Glutamatergic neuron (in vitro differentiated cells): ENCODE measurements at regions not wholly inside any gene's neighbourhood (a gene's known extent, or its start where the extent isn't known, plus 50 kb on each side); places are given as distances from the start of the nearest gene placed in this dataset.

Source experiments
- DNase-seq: peaks from one replicate; pipeline ENCODE4 v3.0.0; 2022
- H3K27ac Mint-ChIP-seq: one replicate; pipeline ENCODE4 v1.8.0; 2020; ENCODE audit warnings: mild to moderate bottlenecking, mixed read lengths, inconsistent platforms; ENCODE audit not compliant: unreplicated experiment
- H3K27me3 Mint-ChIP-seq: one replicate; pipeline ENCODE4 v1.8.0; 2020; ENCODE audit warnings: mild to moderate bottlenecking, moderate library complexity, mixed read lengths, inconsistent platforms; ENCODE audit not compliant: unreplicated experiment
- H3K36me3 Mint-ChIP-seq: one replicate; pipeline ENCODE4 v1.8.0; 2020; ENCODE audit warnings: mild to moderate bottlenecking, mixed read lengths, inconsistent platforms; ENCODE audit not compliant: unreplicated experiment
- H3K4me1 Mint-ChIP-seq: one replicate; pipeline ENCODE4 v1.8.0; 2020; ENCODE audit warnings: mild to moderate bottlenecking, low read depth, mixed read lengths, inconsistent platforms; ENCODE audit not compliant: unreplicated experiment
- H3K4me3 Mint-ChIP-seq: one replicate; pipeline ENCODE4 v1.8.0; 2020; ENCODE audit warnings: mild to moderate bottlenecking, mixed read lengths, inconsistent platforms; ENCODE audit not compliant: unreplicated experiment
- H3K9me3 Mint-ChIP-seq: one replicate; pipeline ENCODE4 v1.8.0; 2020; ENCODE audit warnings: mild to moderate bottlenecking, moderate library complexity, mixed read lengths, inconsistent platforms; ENCODE audit not compliant: unreplicated experiment
- TF ChIP-seq, protein P1 (sequence below): fragments of 200-600 bp; sonication (generic); IDR thresholded peaks from one replicate; pipeline ENCODE4 v1.5.0; 2021; ENCODE audit not compliant: partially characterized antibody, unreplicated experiment

DNA sequence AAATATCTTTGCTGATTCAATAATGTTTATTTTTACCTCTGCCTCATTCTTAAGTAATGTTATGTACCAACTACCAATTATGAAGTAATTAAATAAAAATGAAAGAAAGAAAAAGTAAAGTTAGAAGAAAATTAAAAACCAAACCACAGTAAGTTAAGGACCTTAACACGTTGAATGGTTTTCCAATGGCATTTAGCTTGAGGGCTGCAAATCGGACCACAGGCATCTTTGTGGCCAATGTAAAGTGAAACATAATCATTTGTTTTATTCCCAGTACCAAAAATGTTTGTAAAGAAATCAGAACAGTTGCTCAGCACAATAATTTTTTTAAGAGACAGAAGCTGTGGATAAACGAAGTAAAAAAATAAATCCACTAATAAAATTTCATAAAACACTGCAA is 1455.5 kb upstream of the ZEB2 start:
- no peak for DNase-seq

DNA sequence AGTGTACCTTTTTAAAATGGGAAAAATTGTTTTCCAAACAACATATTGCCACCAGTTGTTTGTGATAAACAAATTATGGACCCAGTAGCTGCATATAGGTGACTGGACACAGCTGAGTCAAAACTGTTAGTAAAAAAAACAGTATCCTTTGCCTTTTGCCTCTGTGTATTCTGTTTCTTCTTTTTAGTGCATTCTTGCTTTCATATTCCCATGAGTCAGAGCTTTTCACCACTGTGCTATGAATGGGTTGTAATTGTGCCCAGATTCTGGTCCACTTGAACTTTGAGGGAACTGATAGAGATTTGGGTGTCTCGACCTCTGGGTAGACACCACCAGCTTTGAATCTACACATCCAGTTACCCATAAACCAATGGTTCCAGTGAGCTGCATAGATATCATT is 1441.9 kb upstream of the ZEB2 start:
- Mint-ChIP-seq H3K27ac (no peak overlapping the region), H3K27me3 (no peaks in the 10 kb centered on the region), H3K9me3 (peaks cover 6% of the 10 kb centered on the region), H3K4me1 (no peaks in the 10 kb centered on the region), H3K36me3 (peaks cover 16% of the 10 kb centered on the region), H3K4me3 (no peak overlapping the region)
- TF ChIP-seq, protein P1, sequence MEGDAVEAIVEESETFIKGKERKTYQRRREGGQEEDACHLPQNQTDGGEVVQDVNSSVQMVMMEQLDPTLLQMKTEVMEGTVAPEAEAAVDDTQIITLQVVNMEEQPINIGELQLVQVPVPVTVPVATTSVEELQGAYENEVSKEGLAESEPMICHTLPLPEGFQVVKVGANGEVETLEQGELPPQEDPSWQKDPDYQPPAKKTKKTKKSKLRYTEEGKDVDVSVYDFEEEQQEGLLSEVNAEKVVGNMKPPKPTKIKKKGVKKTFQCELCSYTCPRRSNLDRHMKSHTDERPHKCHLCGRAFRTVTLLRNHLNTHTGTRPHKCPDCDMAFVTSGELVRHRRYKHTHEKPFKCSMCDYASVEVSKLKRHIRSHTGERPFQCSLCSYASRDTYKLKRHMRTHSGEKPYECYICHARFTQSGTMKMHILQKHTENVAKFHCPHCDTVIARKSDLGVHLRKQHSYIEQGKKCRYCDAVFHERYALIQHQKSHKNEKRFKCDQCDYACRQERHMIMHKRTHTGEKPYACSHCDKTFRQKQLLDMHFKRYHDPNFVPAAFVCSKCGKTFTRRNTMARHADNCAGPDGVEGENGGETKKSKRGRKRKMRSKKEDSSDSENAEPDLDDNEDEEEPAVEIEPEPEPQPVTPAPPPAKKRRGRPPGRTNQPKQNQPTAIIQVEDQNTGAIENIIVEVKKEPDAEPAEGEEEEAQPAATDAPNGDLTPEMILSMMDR = no peak
- DNase-seq = no peak

More for the DNA sequence above, 1455.5 kb upstream of the ZEB2 start:
- H3K4me1 Mint-ChIP-seq = peaks cover 6% of the 10 kb centered on the region
- TF ChIP-seq, protein P1 = no peak
- no peaks in the 10 kb centered on the region for H3K27me3 Mint-ChIP-seq
- H3K27ac Mint-ChIP-seq = no peak overlapping the region
- no peaks in the 10 kb centered on the region for H3K36me3 Mint-ChIP-seq
- no peak overlapping the region for H3K4me3 Mint-ChIP-seq
- no peaks in the 10 kb centered on the region for H3K9me3 Mint-ChIP-seq

DNA sequence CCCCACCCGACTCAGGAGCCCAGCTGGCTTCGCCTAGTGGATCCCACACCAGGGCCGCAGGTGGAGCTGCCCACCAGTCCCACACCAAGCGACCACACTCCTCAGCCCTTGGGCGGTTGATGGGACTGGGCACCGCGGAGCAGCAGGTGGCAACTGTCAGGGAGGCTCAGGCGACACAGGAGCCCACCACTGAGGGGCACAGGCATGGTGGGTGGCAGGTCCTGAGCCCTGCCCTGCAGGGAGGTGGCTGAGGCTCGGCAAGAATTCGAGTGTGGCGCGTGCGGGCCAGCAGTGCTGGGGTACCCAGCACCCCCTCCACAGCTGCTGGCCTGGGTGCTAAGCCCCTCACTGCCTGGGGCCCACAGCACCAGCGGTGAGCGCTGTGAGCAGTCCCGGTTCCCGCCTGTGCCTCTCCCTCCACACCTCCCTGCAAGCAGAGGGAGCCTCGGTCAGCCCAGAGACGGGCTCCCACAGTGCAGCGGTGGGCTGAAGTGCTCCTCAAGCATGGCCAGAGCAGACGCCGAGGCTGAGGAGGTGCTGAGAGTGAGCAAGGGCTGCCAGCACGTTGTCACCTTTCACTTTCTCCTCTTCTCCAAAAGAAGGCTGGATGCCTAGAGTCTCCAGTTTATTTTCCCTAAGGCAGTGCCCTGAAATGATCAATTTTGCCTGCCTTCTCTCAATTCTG is 1440.7 kb upstream of the ZEB2 start:
- TF ChIP-seq, protein P1 = no peak
- Mint-ChIP-seq H3K36me3 (peaks cover 23% of the 10 kb centered on the region), H3K4me3 (no peak overlapping the region), H3K27me3 (no peaks in the 10 kb centered on the region), H3K9me3 (peaks cover 6% of the 10 kb centered on the region), H3K4me1 (no peaks in the 10 kb centered on the region), H3K27ac (no peak overlapping the region)
- DNase-seq = no peak

DNA sequence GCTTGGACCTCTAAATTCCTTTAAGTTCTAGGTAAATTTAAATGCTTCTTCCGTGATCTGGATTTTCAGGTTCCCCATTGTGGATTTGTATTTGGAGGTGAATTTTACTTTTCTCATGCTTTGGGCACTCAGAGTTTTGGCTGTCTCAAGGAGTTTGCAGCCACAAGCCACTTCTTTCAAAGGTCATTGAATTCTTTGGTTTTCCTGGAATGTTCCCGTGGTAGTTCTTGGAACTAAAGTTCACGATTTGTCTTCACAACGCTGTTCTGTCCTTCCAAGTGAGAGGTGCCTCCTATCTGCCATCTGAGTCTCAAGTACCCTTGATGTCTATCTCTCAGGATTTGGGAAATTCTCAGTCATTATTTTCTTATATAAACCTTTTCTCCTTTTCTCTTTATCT is 1438.7 kb upstream of the ZEB2 start:
- no peak overlapping the region for H3K27ac Mint-ChIP-seq
- TF ChIP-seq, protein P1 = no peak

DNA sequence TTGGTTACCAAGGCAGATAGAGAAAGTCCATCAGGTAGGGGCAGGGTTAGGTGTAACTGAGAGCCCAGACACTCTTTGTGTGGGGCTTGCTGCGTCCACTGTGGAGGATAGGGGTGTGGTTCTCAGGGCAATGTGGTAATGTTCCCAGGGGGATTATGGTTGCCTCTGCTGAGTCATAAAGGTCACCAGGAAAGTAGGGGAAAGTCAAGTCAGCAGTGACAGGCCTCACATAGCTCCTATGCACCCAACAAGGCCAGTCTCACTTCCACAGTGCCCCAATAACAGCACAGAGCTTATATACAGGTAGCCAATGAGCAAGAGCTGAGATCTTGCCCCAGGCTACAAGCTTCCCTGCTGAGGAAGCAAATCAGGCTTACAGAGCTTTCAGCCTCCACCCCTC is 1438.0 kb upstream of the ZEB2 start:
- H3K4me3 Mint-ChIP-seq = no peak overlapping the region
- no peak for DNase-seq
- H3K9me3 Mint-ChIP-seq = peaks cover 6% of the 10 kb centered on the region
- peaks cover 23% of the 10 kb centered on the region for H3K36me3 Mint-ChIP-seq
- TF ChIP-seq, protein P1 = no peak
- H3K4me1 Mint-ChIP-seq = no peaks in the 10 kb centered on the region
- H3K27ac Mint-ChIP-seq = no peak overlapping the region
- no peaks in the 10 kb centered on the region for H3K27me3 Mint-ChIP-seq

More for the DNA sequence above, 1438.7 kb upstream of the ZEB2 start:
- Mint-ChIP-seq H3K36me3 (peaks cover 23% of the 10 kb centered on the region), H3K4me1 (no peaks in the 10 kb centered on the region), H3K9me3 (peaks cover 6% of the 10 kb centered on the region), H3K4me3 (no peak overlapping the region), H3K27me3 (no peaks in the 10 kb centered on the region)
- no peak for DNase-seq
